Muscle of arm (tissue), 1 donor: ENCODE measurements at regions not wholly inside any gene's neighbourhood (a gene's known extent, or its start where the extent isn't known, plus 50 kb on each side); places are given as distances from the start of the nearest gene placed in this dataset.

Experiments used
- DNase-seq: peaks from one replicate; pipeline ENCODE4 v3.0.0-alpha.2; 2013

- DNase-seq, result no peak
Measured at GRCh38 chr5:93884254-93884653, 142.9 kb upstream of the POU5F2 start.

GRCh38 chr5:93883459-93883858 is 142.1 kb upstream of the POU5F2 start:
- DNase-seq, result no peak

- DNase-seq, result no peak
Measured at GRCh38 chr5:93875693-93876092, 134.3 kb upstream of the POU5F2 start.

GRCh38 chr5:93874491-93874890 is 133.1 kb upstream of the POU5F2 start:
- no peak for DNase-seq

- no peak for DNase-seq
Measured at GRCh38 chr5:93874080-93874479, 132.7 kb upstream of the POU5F2 start.

- no peak for DNase-seq
Measured at GRCh38 chr5:93873211-93873736, 131.9 kb upstream of the POU5F2 start.

GRCh38 chr5:93870649-93871048 is 129.2 kb upstream of the POU5F2 start:
- DNase-seq, result no peak

GRCh38 chr5:93868851-93869250 is 127.5 kb upstream of the POU5F2 start:
- no peak for DNase-seq

GRCh38 chr5:93850311-93850710 is 108.9 kb upstream of the POU5F2 start:
- no peak for DNase-seq

- no peak for DNase-seq
Measured at GRCh38 chr5:93845376-93845775, 104.0 kb upstream of the POU5F2 start.

- no peak for DNase-seq
Measured at GRCh38 chr5:93831449-93831848, 90.0 kb upstream of the POU5F2 start.

- DNase-seq, result no peak
Measured at GRCh38 chr5:93830893-93831292, 89.5 kb upstream of the POU5F2 start.

- no peak for DNase-seq
Measured at GRCh38 chr5:93829346-93829745, 87.9 kb upstream of the POU5F2 start.

GRCh38 chr5:93821891-93822415 is 80.6 kb upstream of the POU5F2 start:
- DNase-seq, result no peak

GRCh38 chr5:93819668-93820067 is 78.3 kb upstream of the POU5F2 start:
- DNase-seq, result no peak

GRCh38 chr5:93810780-93811179 is 69.4 kb upstream of the POU5F2 start:
- no peak for DNase-seq

GRCh38 chr5:93809430-93809829 is 68.0 kb upstream of the POU5F2 start:
- DNase-seq, result no peak

GRCh38 chr5:93807846-93808245 is 66.4 kb upstream of the POU5F2 start:
- no peak for DNase-seq

- no peak for DNase-seq
Measured at GRCh38 chr5:93805616-93806379, 64.4 kb upstream of the POU5F2 start.

- DNase-seq, result peak; percentile 42
Measured at GRCh38 chr5:93800988-93801811, 59.8 kb upstream of the POU5F2 start.

GRCh38 chr5:93794954-93795353 is 53.6 kb upstream of the POU5F2 start:
- no peak for DNase-seq

GRCh38 chr5:93793159-93793781 is 51.9 kb upstream of the POU5F2 start:
- no peak for DNase-seq
